GM20000 (cell line): ENCODE measurements at regions not wholly inside any gene's neighbourhood (a gene's known extent, or its start where the extent isn't known, plus 50 kb on each side); places are given as distances from the start of the nearest gene placed in this dataset.

ENCODE experiments used
- DNase-seq: peaks from one replicate; pipeline ENCODE4 v3.0.0; 2012; ENCODE audit warnings: low spot score
- TF ChIP-seq, protein P1 (sequence below): IDR thresholded peaks from 2 replicates; pipeline ENCODE4 v1.5.1; 2012; ENCODE audit warnings: mild to moderate bottlenecking, control low read depth; ENCODE audit errors: extremely low read depth, missing control alignments

DNA sequence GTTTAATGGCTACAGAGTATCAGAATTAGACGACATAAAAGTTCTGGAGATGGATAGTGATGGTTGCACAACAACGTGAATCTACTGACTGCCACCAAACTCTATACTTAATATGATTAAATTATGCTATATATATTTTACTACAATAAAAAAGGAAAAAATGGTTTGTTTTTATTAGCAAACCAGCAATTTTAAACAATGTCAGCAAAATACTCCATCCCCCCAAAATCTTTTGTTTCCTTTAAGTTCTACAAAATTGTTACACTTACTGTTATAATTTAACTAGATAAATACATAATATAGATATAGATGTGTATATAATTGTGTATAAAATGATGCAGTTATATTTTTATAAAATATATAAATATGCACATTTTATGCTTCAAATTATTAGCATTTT is 710.8 kb upstream of the UBE2E2 start:
- no peak for DNase-seq
- TF ChIP-seq, protein P1, sequence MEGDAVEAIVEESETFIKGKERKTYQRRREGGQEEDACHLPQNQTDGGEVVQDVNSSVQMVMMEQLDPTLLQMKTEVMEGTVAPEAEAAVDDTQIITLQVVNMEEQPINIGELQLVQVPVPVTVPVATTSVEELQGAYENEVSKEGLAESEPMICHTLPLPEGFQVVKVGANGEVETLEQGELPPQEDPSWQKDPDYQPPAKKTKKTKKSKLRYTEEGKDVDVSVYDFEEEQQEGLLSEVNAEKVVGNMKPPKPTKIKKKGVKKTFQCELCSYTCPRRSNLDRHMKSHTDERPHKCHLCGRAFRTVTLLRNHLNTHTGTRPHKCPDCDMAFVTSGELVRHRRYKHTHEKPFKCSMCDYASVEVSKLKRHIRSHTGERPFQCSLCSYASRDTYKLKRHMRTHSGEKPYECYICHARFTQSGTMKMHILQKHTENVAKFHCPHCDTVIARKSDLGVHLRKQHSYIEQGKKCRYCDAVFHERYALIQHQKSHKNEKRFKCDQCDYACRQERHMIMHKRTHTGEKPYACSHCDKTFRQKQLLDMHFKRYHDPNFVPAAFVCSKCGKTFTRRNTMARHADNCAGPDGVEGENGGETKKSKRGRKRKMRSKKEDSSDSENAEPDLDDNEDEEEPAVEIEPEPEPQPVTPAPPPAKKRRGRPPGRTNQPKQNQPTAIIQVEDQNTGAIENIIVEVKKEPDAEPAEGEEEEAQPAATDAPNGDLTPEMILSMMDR, result no peak

DNA sequence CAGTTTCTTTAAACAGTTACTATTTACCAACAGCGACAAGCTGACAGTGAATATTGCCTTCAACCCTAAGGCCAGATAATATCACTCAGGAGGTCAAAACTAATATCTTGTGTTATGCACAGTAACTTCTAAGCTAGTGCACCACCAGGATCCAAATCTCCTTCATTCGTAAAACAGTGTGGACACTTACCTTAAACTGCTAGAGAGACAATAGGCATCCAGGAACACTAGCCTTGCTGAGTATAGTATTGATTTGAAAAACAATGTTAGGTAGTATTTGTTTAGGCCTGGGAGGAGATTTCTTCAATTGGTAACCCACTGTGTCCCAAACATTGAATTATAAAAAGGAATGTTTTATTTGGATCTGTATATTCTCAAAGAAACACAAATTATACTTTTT is 707.9 kb upstream of the UBE2E2 start:
- DNase-seq, result no peak
- TF ChIP-seq, protein P1, result no peak

DNA sequence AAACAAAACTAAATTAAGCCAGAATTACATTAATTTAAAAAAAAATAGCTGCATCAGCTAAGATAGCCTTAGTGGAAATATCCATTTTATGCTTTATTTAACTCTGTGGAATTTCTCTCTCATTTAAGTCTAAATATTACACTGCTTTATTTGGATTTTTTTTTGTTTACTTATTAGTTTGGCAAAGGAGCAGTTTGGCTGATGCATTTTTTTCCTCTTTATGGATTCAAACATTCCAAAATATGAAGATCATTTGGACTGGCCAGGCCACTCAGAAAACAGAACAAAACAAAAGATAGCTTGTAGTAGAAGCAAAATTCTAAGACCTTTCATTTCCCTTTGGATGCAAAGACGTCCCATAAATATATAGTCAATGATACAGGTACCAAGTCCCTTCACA is 707.3 kb upstream of the UBE2E2 start:
- TF ChIP-seq, protein P1, result no peak
- DNase-seq, result no peak

DNA sequence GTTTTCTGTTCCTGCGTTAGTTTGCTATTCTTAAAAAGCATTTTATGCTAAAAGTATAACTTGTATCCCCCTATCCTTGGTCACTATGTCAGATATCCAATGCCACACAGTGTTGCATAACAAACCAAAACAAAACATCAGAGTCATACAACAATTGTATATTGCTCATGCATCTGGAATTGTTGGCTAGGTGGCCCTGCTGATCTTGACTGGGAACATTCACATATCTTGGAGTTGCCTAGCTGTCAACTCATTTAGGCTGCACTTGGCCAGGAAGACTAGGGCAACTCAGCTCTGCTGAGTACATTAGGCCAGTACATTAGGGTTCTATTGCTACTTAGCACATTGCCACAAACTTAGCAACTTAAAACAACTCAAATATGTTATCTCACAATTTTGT is 706.5 kb upstream of the UBE2E2 start:
- DNase-seq, result no peak
- TF ChIP-seq, protein P1, result no peak

- no peak for DNase-seq
- TF ChIP-seq, protein P1, result no peak
Observed at GRCh38 chr3:22506871-22507270, 696.3 kb upstream of the UBE2E2 start.

- TF ChIP-seq, protein P1, result no peak
- DNase-seq, result no peak
Observed at GRCh38 chr3:22507709-22508108, 695.4 kb upstream of the UBE2E2 start.

DNA sequence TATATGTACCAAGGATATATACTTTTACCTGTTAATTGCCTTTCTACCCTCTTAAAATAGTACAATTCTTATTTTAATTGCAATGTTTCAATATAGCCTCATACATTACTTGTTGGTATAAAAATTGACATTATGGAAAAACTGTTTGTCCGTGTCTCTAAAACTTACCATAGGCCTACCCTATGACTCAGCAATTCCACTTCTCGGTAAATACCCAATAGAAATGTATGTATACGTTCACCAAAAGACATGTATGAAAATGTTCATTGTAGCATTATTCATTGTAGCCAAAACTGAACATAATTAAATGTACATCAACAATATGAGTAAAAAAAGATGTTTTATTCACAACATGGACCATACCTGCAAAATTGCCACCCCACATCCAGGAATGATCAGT is 679.2 kb upstream of the UBE2E2 start:
- DNase-seq, result no peak

More for the DNA sequence above, 679.2 kb upstream of the UBE2E2 start:
- TF ChIP-seq, protein P1, result no peak
